ENCODE measurements at regions not wholly inside any gene's neighbourhood (a gene's known extent, or its start where the extent isn't known, plus 50 kb on each side); places are given as distances from the start of the nearest gene placed in this dataset.
"Not testable (repeated sequence)": the region's sequence is repeated elsewhere in the genome, so short reads cannot be mapped to it uniquely, and the experiment has no call there.

DNA sequence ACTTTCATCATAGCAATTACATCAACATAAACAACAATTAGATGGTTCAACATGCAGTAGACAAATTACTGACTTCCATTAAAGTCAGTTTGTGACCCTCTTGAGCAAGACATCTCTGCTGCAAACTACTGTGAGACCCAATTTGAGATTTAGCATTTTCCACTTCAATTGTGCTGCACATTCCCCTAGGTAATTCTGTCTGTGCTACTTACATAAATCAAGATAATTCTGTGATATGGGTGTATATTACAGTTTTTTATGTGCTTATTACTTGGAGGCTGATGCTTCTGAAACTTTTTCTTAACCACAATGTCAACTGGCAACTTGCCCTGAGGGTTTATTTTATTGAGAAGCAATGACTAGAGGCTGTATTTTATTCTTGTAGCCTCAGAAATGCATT is 1714.4 kb downstream of the OLFM4 start:
- DNase-seq: no peak

DNA sequence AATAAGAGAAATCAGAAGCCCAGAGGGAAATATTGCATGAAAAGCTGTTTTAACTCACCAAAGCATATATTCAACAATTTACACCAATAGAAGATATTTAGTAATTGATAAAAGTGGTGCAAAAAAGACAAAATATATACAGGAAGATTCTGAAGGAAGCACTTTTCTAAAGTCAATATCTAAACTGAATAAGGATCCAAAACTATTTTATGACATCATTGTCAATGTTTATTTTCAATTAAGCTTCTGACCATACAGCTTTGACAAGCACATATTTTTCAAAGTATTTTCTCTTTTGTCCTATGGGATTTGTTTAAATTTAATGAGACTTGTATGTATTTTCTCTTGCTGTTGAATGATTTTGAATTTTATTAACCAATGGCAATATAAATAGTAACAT is 1716.1 kb downstream of the OLFM4 start:
- DNase-seq: no peak

DNA sequence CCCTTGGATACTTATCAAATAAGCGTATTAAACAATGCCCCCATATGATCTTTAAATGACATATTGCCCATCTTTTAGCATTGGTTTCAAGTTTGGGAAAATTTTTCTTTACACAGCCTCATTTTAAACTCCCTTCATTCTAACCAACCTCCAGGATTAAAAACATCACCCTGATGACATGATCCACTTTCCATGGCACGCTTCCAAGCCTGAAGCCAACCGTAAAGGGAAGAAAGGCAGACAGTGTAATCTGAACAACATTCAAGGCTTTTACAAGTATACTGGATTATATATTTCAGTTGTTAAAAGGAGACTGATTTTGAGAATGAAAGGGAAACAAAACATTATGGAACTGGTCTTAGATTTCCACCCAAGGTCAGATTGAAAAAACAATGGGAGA is 1721.9 kb downstream of the OLFM4 start:
- no peak for DNase-seq

DNA sequence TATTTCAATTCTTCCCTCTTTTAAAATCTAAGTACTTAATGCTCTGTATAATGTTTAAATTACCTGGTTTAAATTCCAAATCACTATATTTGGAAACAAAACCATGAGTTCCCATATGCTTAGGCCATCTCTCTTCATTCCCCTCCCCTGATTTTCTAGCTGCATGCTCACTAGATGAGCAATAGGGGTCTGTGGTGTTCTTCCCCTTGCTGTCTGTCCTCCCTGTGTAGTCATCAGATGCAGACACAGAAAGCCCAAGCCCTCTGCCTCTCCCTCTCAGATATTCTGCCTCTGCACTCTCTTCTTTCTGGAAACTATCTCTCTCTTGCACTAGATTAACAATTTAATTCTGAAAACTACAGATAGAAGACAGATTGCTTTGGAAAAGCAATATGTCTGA is 1730.2 kb downstream of the OLFM4 start:
- DNase-seq: no peak

DNA sequence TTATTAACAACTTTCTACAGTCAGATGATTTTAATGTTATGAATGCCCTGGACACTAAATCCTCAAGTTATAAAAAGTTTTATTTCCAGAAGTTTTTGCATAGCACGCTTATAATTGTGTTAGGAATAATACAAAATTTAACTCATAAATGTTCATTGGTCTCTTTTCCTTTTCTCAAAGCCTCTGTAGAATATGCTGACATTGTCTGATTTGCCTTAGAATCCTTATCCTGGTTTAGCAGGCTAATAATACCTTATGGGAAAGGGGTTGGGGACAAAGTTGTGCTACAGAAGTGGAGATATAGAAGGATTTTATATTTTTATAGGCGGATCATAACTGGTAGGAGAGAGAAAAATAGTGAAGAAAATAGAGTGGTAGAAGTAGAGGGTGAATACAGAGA is 1739.6 kb downstream of the OLFM4 start:
- no peak for DNase-seq

- DNase-seq: no peak
Measured at GRCh38 chr13:54775501-54776191, 1747.0 kb downstream of the OLFM4 start.

DNA sequence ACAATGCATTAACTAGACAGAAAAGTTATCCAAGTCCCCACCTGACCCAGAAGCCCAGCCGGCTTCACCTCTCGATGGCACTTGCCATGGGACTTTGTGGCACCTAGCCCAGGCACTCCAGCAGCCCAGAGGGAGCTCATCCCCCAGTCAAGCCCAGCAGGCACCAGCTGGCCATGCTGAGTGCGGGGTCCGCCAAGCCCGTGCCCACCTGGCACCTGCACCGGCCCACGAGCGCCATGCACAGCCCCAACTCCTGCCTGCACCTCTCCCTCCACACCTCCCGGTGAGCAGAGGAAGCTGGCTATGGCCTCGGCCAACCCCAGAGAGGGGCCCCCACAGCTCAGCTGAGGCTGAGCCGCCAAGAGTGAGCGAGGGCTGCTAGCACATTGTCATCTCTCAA is 1759.1 kb downstream of the OLFM4 start:
- no peak for DNase-seq

GRCh38 chr13:54799621-54800226 is 1771.1 kb downstream of the OLFM4 start:
- DNase-seq: no peak

GRCh38 chr13:54802226-54802625 is 1773.6 kb downstream of the OLFM4 start:
- no peak for DNase-seq

DNA sequence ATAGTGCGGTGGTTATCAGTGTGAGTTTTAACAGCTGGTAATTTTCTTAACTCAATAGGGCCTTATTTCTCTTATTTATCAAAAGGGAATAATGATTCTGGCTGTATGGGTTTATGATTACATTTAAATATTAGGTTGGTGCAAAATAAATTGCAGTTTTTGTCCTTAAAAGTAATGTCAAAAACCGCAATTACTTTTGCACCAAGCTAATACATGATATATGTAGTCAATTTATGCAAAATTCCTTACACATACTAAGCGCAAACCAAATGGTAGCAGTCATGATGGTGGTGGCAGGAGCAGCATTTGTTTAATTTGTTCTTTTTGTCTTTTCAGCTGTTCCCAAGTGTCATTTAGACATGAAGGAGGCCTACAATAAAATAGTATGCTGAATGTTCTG is 1777.1 kb downstream of the OLFM4 start:
- no peak for DNase-seq

DNA sequence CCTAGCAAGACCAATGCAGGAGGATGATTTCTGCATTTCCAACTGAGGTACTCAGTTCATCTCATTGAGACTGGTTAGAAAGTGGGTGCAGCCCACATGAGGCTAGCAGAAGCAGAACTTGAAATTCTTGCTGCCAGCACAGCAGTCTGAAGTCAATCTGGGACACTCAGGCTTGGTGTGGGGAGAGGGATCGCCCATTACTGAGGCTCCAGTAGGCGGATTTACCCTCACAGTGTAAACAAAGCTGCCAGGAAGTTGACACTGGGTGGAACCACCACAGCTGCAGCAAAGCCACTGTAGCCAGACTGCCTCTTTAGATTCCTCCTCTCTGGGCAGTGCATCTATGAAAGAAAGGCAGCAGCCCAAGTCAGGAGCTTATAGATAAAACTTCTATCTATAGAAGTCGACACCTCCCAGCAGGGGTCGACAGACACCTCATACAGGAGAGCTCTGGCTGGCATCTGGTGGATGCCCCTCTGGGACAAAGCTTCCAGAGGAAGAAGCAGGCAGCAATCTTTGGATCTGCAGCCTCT is 1793.4 kb downstream of the OLFM4 start:
- DNase-seq: not testable (repeated sequence)

DNA sequence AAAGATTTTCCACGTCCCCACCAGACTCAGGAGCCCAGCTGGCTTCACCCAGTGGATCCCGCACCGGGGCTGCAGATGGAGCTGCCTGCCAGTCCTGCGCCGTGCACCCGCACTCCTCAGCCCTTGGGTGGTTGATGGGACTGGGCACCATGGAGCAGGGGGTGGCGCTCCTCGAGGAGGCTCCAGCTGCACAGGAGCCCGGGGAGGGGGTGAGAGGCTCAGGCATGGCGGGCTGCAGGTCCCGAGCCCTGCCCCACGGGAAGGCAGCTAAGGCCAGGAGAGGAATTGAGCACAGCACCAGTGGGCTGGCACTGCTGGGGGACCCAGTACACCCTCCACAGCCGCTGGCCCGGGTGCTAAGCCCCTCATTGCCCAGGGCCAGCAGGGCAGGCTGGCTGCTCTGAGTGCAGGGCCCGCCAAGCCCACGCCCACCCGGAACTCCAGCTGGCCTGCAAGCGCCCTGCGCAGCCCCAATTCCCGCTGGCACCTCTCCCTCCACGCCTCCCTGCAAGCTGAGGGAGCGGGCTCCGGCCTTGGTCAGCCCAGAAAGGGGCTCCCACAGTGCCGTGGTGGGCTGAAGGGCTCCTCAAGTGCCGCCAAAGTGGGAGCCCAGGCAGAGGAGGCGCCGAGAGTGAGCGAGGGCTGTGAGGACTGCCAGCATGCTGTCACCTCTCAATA is 1800.9 kb downstream of the OLFM4 start:
- DNase-seq: not testable (repeated sequence)

GRCh38 chr13:54836273-54836672 is 1807.7 kb downstream of the OLFM4 start:
- DNase-seq: no peak

DNA sequence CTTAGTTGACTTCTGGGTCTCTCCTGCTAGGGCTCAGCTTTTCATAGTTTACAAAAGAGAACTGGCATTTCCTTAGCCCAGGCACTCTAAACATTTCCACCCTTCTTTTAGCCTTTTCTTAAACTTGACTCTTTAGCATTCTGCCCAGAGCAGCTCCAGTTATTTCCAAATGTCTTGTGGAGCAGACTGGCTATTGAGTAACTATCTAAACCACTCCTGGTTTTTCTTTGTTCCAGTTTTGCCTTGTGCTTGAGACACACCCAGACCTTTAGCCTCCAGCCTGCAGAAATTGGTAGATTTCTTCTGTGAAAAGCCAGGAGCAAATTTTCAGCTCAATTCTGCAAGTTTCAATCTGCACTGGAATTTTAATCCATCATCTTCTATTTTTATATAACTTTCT is 1813.1 kb downstream of the OLFM4 start:
- DNase-seq: no peak

DNA sequence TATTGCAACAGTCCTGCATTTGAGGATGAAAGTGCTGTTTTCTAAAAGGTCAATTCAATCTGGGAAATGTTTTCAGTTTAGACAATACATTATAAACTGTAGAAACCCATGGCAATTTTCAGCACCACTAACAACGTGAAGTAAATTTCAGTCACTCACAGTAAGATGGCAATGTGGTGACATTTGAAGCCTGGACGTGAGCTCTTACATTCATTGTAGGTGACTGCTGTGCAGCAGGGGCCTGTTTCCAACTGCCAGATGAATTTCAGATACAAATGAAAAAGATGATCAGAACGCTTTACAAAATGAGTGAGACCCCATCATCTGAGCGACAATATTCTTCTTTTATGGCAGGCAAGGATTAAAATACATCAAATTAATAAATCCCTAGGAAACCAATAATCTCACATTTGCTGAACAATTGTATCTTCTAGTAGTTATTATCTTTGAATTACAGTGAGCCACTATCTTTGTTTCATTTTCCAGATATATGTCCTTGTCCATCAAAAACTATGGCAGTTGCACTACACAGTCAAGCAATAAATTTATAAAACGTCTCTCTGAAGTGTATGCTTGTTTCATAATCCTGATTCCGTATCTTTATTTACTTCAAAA is 1816.8 kb downstream of the OLFM4 start:
- no peak for DNase-seq

DNA sequence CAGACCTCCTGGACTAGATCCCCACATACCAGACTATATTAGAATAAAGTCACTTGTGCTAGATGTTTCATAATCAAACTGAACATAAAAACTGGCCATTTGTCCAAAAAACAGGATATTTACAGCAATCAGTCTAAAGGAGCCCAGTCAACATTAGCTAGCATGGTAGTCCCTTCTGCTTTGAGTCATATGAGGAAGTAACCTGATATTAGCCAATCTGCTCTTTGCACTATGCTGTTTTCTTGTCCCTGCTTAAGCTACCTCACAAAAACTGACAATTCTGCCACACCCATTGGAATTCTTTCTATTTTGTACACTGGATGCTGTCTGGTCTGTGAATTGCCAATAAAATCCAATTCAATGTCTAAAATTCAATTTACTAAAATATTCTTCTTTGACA is 1824.2 kb downstream of the OLFM4 start:
- no peak for DNase-seq

DNA sequence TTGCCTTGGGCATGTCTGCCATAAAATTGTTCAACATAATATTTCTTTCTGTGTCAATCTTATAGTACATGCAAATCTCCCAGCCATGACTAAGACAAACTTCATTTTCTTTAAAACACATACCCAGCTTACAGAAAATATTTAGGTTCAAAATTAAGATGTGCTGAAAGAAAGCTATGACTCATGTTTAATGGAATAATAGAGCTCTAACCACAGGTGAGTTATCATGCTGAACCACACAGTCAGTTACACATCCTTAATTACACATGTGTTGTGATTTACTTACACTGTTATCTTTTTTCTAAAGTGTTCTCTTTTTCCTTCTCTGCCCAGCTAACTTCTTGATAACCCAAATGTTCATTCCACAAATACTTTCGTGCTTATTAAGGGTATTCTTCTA is 1831.2 kb downstream of the OLFM4 start:
- no peak for DNase-seq

DNA sequence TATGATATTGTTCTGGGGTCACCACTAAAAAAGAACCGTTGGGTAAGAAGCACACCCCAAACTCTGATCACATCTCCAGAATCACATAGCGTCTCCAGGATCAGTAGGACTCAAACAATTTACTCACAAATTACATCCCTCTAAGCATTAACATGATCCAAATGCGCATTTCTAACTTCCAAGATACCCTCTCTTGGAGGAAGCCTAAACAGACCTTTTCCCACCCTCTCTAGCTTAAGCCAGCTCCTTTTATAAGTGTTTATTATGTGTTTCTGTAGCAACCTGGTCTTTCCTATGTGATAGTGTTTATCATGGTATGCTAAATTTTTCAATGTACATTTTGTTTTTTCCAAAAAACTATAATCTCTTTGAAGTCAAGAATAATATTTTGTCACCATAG is 1846.5 kb downstream of the OLFM4 start:
- no peak for DNase-seq

- no peak for DNase-seq
Measured at GRCh38 chr13:54879036-54879435, 1850.4 kb downstream of the OLFM4 start.

- DNase-seq: no peak
Measured at GRCh38 chr13:54884682-54885081, 1856.1 kb downstream of the OLFM4 start.

- no peak for DNase-seq
Measured at GRCh38 chr13:54890976-54891375, 1862.4 kb downstream of the OLFM4 start.

DNA sequence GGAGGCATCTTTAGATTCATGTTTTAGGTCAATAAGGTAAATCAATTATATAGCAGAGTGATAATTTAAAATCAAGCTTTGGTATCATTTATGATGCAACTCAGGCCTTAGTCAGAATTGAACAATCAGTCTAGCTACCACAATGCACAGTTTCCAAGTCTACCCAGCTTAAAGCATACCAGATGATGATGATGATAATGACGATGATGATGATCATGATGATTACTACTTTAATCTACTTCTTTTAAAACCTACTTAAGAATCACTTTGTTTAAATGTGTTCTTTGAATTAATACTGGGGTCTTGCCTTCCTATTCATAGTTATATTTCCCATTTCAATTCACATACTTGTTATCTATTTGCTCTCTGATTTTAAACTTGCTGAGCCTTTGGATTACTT is 1872.7 kb downstream of the OLFM4 start:
- DNase-seq: no peak

DNA sequence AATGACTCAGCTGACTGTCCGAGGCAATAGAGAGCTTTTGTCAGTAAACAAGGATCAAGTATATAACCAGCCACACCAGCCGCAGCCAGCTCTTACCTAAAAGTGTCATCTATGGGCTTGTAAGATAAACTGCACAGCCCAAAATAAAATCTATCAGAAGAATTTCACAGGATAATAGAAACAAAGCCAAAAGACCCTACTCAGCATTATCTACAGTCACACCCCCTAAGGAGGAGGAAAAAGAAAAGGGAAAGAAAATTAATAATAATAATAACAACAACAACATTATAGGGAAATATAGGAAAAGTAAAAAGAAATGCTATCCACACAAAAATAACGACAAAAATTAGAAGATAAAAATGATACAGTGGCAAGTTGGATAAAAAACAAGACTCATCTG is 1883.8 kb downstream of the OLFM4 start:
- DNase-seq: no peak

DNA sequence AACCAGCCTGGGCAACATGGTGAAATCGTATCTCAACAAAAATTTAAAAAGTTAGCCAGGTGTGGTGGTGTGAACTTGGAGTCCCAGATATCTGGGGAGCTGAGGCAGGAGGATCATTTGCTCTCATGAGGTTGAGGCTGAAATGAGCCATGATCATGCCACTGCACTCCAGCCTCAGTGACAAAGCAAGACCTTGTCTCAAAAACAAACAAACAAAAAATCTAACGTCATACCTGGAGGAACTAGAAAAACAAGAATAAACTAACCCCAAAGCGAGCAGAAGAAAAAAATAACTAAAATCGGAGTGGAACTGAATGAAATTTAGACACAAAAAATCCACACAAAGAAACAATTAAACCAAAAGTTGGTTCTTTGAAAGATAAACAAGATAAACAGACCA is 1885.1 kb downstream of the OLFM4 start:
- DNase-seq: no peak

Data from CD4-positive, alpha-beta T cell treated with Interleukin-12 subunit alpha and Interleukin-12 subunit beta, for 1 hour (primary cell).